A549 (cell line): ENCODE measurements at regions not wholly inside any gene's neighbourhood (a gene's known extent, or its start where the extent isn't known, plus 50 kb on each side); places are given as distances from the start of the nearest gene placed in this dataset.

ENCODE experiments used
- ATAC-seq, 2 experiments: fragments of 200-7000 bp in 1 of 2; fragments of >200 bp in 1 of 2; cut with Nextera tagmentation in 1 of 2; cut with Tn5 transposase in 1 of 2; 3 replicates each; pipeline versions ENCODE4 v1.8.0 to v1.9.1; 2018 to 2020; ENCODE audit warnings: mild to moderate bottlenecking in 1 of 2, moderate library complexity in 1 of 2
- CTCF ChIA-PET: fragments of 300-600 bp; sonication (Branson Sonifier 250); formaldehyde crosslinking; extraction: SDS; loops from one replicate; lab custom pipeline; 2021; ENCODE audit warnings: antibody characterized with exemption, inconsistent platforms; lab: Yijun Ruan, JAX
- POLR2A ChIA-PET: fragments of 350-600 bp; formaldehyde crosslinking; extraction: SDS; loops from one replicate; lab custom pipeline; 2021; ENCODE audit warnings: antibody characterized with exemption, inconsistent platforms; lab: Yijun Ruan, JAX
- DNase-seq, 2 experiments: peaks; one replicate each; pipeline versions ENCODE4 v3.0.0 to v3.0.0-alpha.2; 2011 to 2016; ENCODE audit warnings: low read depth in 1 of 2, low spot score in 1 of 2
- FAIRE-seq: peaks from 2 replicates; lab custom pipeline; 2011; peaks lifted over from hg19 to GRCh38; lab: Jason Lieb, UNC
- H3K27ac ChIP-seq, 2 experiments: fragments of >200 bp; sonication (Bioruptor Twin); formaldehyde crosslinking; 3 replicates each; pipeline ENCODE4 v1.5.1; 2016 to 2017
- H3K4me1 ChIP-seq: fragments of >200 bp; sonication (Bioruptor Twin); formaldehyde crosslinking; 3 replicates; pipeline ENCODE4 v1.6.1; 2016
- H3K4me2 ChIP-seq: fragments of >200 bp; sonication (Bioruptor Twin); formaldehyde crosslinking; 3 replicates; pipeline ENCODE4 v1.6.1; 2016
- H3K4me3 ChIP-seq: fragments of >200 bp; sonication (Bioruptor Twin); formaldehyde crosslinking; 3 replicates; pipeline ENCODE4 v1.5.1; 2016
- H3K9me3 ChIP-seq: fragments of >200 bp; sonication (Bioruptor Twin); formaldehyde crosslinking; 3 replicates; pipeline ENCODE4 v1.6.1; 2016
- ATOH8 ChIP-seq: fragments of 250-450 bp; sonication (Bioruptor Pico); IDR thresholded peaks from 2 replicates; pipeline ENCODE4 v1.5.0; 2020; ENCODE audit warnings: low read depth, mild to moderate bottlenecking, moderate library complexity
- CBX8 ChIP-seq: fragments of 200-600 bp; sonication (generic); IDR thresholded peaks from 2 replicates; pipeline ENCODE4 v1.6.1; 2016
- CEBPB ChIP-seq, 2 experiments: fragments of >200 bp in 1 of 2; sonication (Bioruptor Twin) in 1 of 2; formaldehyde crosslinking in 1 of 2; IDR thresholded peaks; 2 replicates each; pipeline ENCODE4 v1.6.1; 2012 to 2016
- EHF ChIP-seq: fragments of 250-450 bp; sonication (Bioruptor Pico); IDR thresholded peaks from 2 replicates; pipeline ENCODE4 v1.5.0; 2020; ENCODE audit warnings: mild to moderate bottlenecking
- ELK1 ChIP-seq: fragments of 150-350 bp; IDR thresholded peaks from 2 replicates; pipeline ENCODE4 v1.6.1; 2014; ENCODE audit warnings: low read depth, mild to moderate bottlenecking, low read length
- ESRRA ChIP-seq: fragments of 150-350 bp; IDR thresholded peaks from 2 replicates; pipeline ENCODE4 v1.6.1; 2014; ENCODE audit warnings: mild to moderate bottlenecking, low read length, borderline replicate concordance
- FOSL2 ChIP-seq, 2 experiments: fragments of 450-650 bp in 1 of 2; fragments of >200 bp in 1 of 2; sonication (Bioruptor Twin) in 1 of 2; formaldehyde crosslinking; IDR thresholded peaks; 2 replicates each; pipeline versions ENCODE4 v1.5.0 to v1.6.1; 2016 to 2020; ENCODE audit warnings: mild to moderate bottlenecking in 1 of 2, moderate library complexity in 1 of 2
- GATA3 ChIP-seq: IDR thresholded peaks from 2 replicates; pipeline ENCODE4 v1.6.1; 2012; ENCODE audit warnings: borderline replicate concordance
- HDAC2 ChIP-seq: fragments of 200-600 bp; sonication (generic); IDR thresholded peaks from 2 replicates; pipeline ENCODE4 v1.6.1; 2016
- HMGXB4 ChIP-seq: fragments of 250-450 bp; sonication (Bioruptor Pico); IDR thresholded peaks from 2 replicates; pipeline ENCODE4 v1.5.0; 2021; ENCODE audit warnings: mild to moderate bottlenecking, moderate library complexity, borderline replicate concordance
- KDM1A ChIP-seq: fragments of 200-600 bp; sonication (generic); IDR thresholded peaks from 2 replicates; pipeline ENCODE4 v1.6.1; 2016; ENCODE audit warnings: low read depth, mild to moderate bottlenecking
- KDM5A ChIP-seq: fragments of 200-600 bp; sonication (generic); IDR thresholded peaks from 2 replicates; pipeline ENCODE4 v1.6.1; 2016; ENCODE audit warnings: antibody characterized with exemption, mild to moderate bottlenecking
- NFE2L2 ChIP-seq: fragments of 150-350 bp; conservative IDR thresholded peaks from 2 replicates; pipeline ENCODE4 v1.6.1; 2014; ENCODE audit warnings: low read length
- PBX3 ChIP-seq: IDR thresholded peaks from 2 replicates; pipeline ENCODE4 v1.6.1; 2012
- PHF8 ChIP-seq: fragments of 200-600 bp; sonication (generic); IDR thresholded peaks from 2 replicates; pipeline ENCODE4 v1.6.1; 2016; ENCODE audit warnings: low read depth, mild to moderate bottlenecking, antibody characterized with exemption, moderate library complexity, borderline replicate concordance
- RARB ChIP-seq: fragments of 250-450 bp; sonication (Bioruptor Pico); IDR thresholded peaks from 2 replicates; pipeline ENCODE4 v1.8.0; 2021; ENCODE audit warnings: mild to moderate bottlenecking, moderate library complexity
- REST ChIP-seq: fragments of 200-600 bp; sonication (generic); IDR thresholded peaks from 2 replicates; pipeline ENCODE4 v1.6.1; 2016; ENCODE audit warnings: antibody characterized with exemption, mild to moderate bottlenecking, moderate library complexity
- RFX5 ChIP-seq: fragments of 450-650 bp; IDR thresholded peaks from 2 replicates; pipeline ENCODE4 v1.7.1; 2014; ENCODE audit warnings: antibody characterized with exemption, mild to moderate bottlenecking, moderate library complexity
- RNF2 ChIP-seq: fragments of 200-600 bp; sonication (generic); IDR thresholded peaks from 2 replicates; pipeline ENCODE4 v1.6.1; 2016; ENCODE audit warnings: low read depth, mild to moderate bottlenecking, antibody characterized with exemption, moderate library complexity, borderline replicate concordance
- TP53 ChIP-seq: fragments of 250-450 bp; sonication (Bioruptor Pico); IDR thresholded peaks from 2 replicates; pipeline ENCODE4 v1.5.0; 2021; ENCODE audit warnings: mild to moderate bottlenecking, moderate library complexity
- ZC3H11A ChIP-seq: fragments of 450-650 bp; IDR thresholded peaks from 2 replicates; pipeline ENCODE4 v1.6.1; 2014; ENCODE audit warnings: antibody characterized with exemption, mild to moderate bottlenecking
- WGBS: methylation state at CpG from one replicate; pipeline ENCODE4 v1.1.6; 2017; ENCODE audit errors: missing lambda C conversion rate; 5-methylcytosine and 5-hydroxymethylcytosine counted together

- FAIRE-seq (no peak), DNase-seq (no peak), ATAC-seq (no peak)
- WGBS = 14% methylated on average over 5 of the region's 5 CpGs
- TF ChIP-seq PBX3 (no peak), GATA3 (no peak), RNF2 (no peak), TP53 (no peak), RFX5 (no peak), KDM5A (no peak), CBX8 (no peak), ELK1 (no peak)
- Histone ChIP-seq H3K9me3 (no peaks in the 10 kb centered on the region), H3K4me2 (no peak overlapping the region), H3K4me3 (no peak overlapping the region), H3K4me1 (no peaks in the 10 kb centered on the region), H3K27ac (no peak overlapping the region)
- POLR2A ChIA-PET = no interaction called here
- CTCF ChIA-PET = no interaction called here
These were observed 288.1 kb downstream of the TMX3 start for GRCh38 chr18:68426731-68427315.

- H3K27ac ChIP-seq = no peak overlapping the region
- no peak for FAIRE-seq
- no peak for DNase-seq
- no peak for ATAC-seq
- H3K4me3 ChIP-seq = no peak overlapping the region
- H3K4me2 ChIP-seq = no peak overlapping the region
- TF ChIP-seq ESRRA (no peak), FOSL2 (IDR thresholded peaks at IDR 0.05) (no peak), FOSL2 (CRISPR knock-in tag; IDR thresholded peaks at IDR 0.05) (no peak), CEBPB (IDR thresholded peaks at IDR 0.05) (no peak), RARB (no peak), EHF (CRISPR knock-in tag) (no peak), HDAC2 (no peak), PHF8 (no peak), ZC3H11A (no peak), ATOH8 (CRISPR knock-in tag) (no peak), KDM1A (no peak), RFX5 (no peak), REST (no peak), NFE2L2 (no peak), HMGXB4 (CRISPR knock-in tag) (no peak)
- TF ChIP-seq, all 56 proteins: peak for 0
- CTCF ChIA-PET = no interaction called here
- WGBS = 16% methylated on average over 5 of the region's 5 CpGs
- no peaks in the 10 kb centered on the region for H3K4me1 ChIP-seq
- POLR2A ChIA-PET = no interaction called here
- no peaks in the 10 kb centered on the region for H3K9me3 ChIP-seq
These were observed 296.0 kb downstream of the TMX3 start for GRCh38 chr18:68418881-68419280.
